K562 (cell line): ENCODE measurements at regions not wholly inside any gene's neighbourhood (a gene's known extent, or its start where the extent isn't known, plus 50 kb on each side); places are given as distances from the start of the nearest gene placed in this dataset.

Experiments
- ATF1 ChIP-seq, 2 experiments: fragments of 450-650 bp in 1 of 2; IDR thresholded peaks; 2 replicates each; pipeline ENCODE4 v1.6.1; 2016; ENCODE audit warnings: missing compliant biosample characterization in 1 of 2, missing genetic modification characterization in 1 of 2
- ELF2 ChIP-seq: fragments of 250-450 bp; sonication (Bioruptor Pico); IDR thresholded peaks from 2 replicates; pipeline ENCODE4 v1.5.0; 2021; ENCODE audit warnings: mild to moderate bottlenecking
- ETV6 ChIP-seq, 3 experiments: fragments of 150-350 bp in 1 of 3; sonication (generic) in 1 of 3; formaldehyde crosslinking in 1 of 3; IDR thresholded peaks; 2 replicates each; pipeline versions ENCODE4 v1.6.1 to v1.8.0; 2014 to 2022; ENCODE audit warnings: borderline replicate concordance in 2 of 3, low read depth in 2 of 3, antibody characterized with exemption in 1 of 3, low read length in 1 of 3, mild to moderate bottlenecking in 1 of 3, missing genetic modification reagents in 1 of 3
- FOXK1 ChIP-seq: sonication (generic); formaldehyde crosslinking; IDR thresholded peaks from 2 replicates; pipeline ENCODE4 v1.8.0; 2022; ENCODE audit warnings: missing genetic modification reagents, mild to moderate bottlenecking, borderline replicate concordance
- HNRNPK ChIP-seq: fragments of 200-400 bp; formaldehyde crosslinking; IDR thresholded peaks from one replicate; pipeline ENCODE4 v1.6.1; 2018; ENCODE audit warnings: mild to moderate bottlenecking, low read depth, low read length; ENCODE audit not compliant: poor library complexity, severe bottlenecking
- MAX ChIP-seq: sonication (generic); formaldehyde crosslinking; IDR thresholded peaks from 2 replicates; pipeline ENCODE4 v1.9.0; 2022; ENCODE audit warnings: mild to moderate bottlenecking, missing genetic modification reagents
- NFIC ChIP-seq: fragments of 450-650 bp; IDR thresholded peaks from 2 replicates; pipeline ENCODE4 v1.6.1; 2017; ENCODE audit warnings: mild to moderate bottlenecking, inconsistent platforms
- NR2C2 ChIP-seq, 2 experiments: fragments of 200-800 bp in 1 of 2; sonication (Bioruptor generic) in 1 of 2; sonication (generic) in 1 of 2; formaldehyde crosslinking in 1 of 2; IDR thresholded peaks; 2 replicates each; pipeline versions ENCODE4 v1.6.1 to v1.8.0; 2016 to 2022; ENCODE audit warnings: mild to moderate bottlenecking in 1 of 2, missing compliant biosample characterization in 1 of 2, missing genetic modification characterization in 1 of 2, missing genetic modification reagents in 1 of 2
- PHF20 ChIP-seq: fragments of 450-650 bp; IDR thresholded peaks from 2 replicates; pipeline ENCODE4 v1.6.1; 2018; ENCODE audit not compliant: partially characterized antibody
- PHF8 ChIP-seq: fragments of 200-600 bp; sonication (generic); IDR thresholded peaks from 2 replicates; pipeline ENCODE4 v1.6.1; 2012; ENCODE audit warnings: mixed run types, mild to moderate bottlenecking, inconsistent platforms, low read length, moderate library complexity, borderline replicate concordance
- PURB ChIP-seq: sonication (generic); formaldehyde crosslinking; IDR thresholded peaks from 2 replicates; pipeline ENCODE4 v1.9.0; 2021; ENCODE audit warnings: low read depth, mild to moderate bottlenecking, missing genetic modification reagents
- RAD21 ChIP-seq, 2 experiments: fragments of 250-450 bp in 1 of 2; fragments of 450-650 bp in 1 of 2; sonication (Bioruptor Pico) in 1 of 2; formaldehyde crosslinking in 1 of 2; IDR thresholded peaks in 1 of 2; conservative IDR thresholded peaks in 1 of 2; 2 replicates each; pipeline versions ENCODE4 v1.4.0 to v1.8.0; 2020 to 2022; ENCODE audit warnings: mild to moderate bottlenecking in 2 of 2, moderate library complexity in 1 of 2
- RBM14 ChIP-seq: fragments of 200-400 bp; formaldehyde crosslinking; IDR thresholded peaks from 2 replicates; pipeline ENCODE4 v1.6.1; 2018; ENCODE audit warnings: low read depth, mild to moderate bottlenecking, low read length, moderate library complexity, borderline replicate concordance; ENCODE audit not compliant: insufficient read depth
- SNAPC5 ChIP-seq: fragments of 250-450 bp; sonication (Bioruptor Pico); IDR thresholded peaks from 2 replicates; pipeline ENCODE4 v1.8.0; 2021; ENCODE audit warnings: moderate library complexity, mild to moderate bottlenecking, inconsistent platforms
- SP1 ChIP-seq: sonication (generic); formaldehyde crosslinking; IDR thresholded peaks from 2 replicates; pipeline ENCODE4 v1.8.1; 2022; ENCODE audit warnings: mild to moderate bottlenecking, missing genetic modification reagents
- YY1 ChIP-seq, 3 experiments: IDR thresholded peaks; 2 replicates each; pipeline ENCODE4 v1.6.1; 2011; ENCODE audit warnings: low read length in 2 of 3, mild to moderate bottlenecking in 2 of 3, moderate library complexity in 2 of 3, borderline replicate concordance in 1 of 3, control low read depth in 1 of 3, low read depth in 1 of 3; ENCODE audit not compliant: insufficient read depth in 3 of 3, insufficient replicate concordance in 2 of 3, control insufficient read depth in 1 of 3, insufficient read length in 1 of 3; ENCODE audit errors: extremely low read depth in 1 of 3
- ZNF408 ChIP-seq: fragments of 250-450 bp; sonication (Bioruptor Pico); IDR thresholded peaks from 2 replicates; pipeline ENCODE4 v1.4.0; 2020; ENCODE audit warnings: low read depth, mild to moderate bottlenecking, moderate library complexity
- ZNF583 ChIP-seq: fragments of 250-450 bp; sonication (Bioruptor Pico); IDR thresholded peaks from 2 replicates; pipeline ENCODE4 v1.4.0; 2020
- TF ChIP-seq, protein P1 (sequence below), 2 experiments: fragments of 450-650 bp in 1 of 2; IDR thresholded peaks; 2 replicates each; pipeline ENCODE4 v1.6.1; 2011 to 2017; ENCODE audit warnings: low read depth in 2 of 2, antibody characterized with exemption in 1 of 2, borderline replicate concordance in 1 of 2, low read length in 1 of 2, mild to moderate bottlenecking in 1 of 2, mixed read lengths in 1 of 2; ENCODE audit not compliant: control insufficient read depth in 1 of 2

- TF ChIP-seq MAX (no peak), ZNF408 (CRISPR knock-in tag) (no peak), FOXK1 (CRISPR knock-in tag) (no peak), PHF8 (no peak), HNRNPK (no peak), ETV6 (IDR thresholded peaks at IDR 0.05; ENCODE audit: borderline replicate concordance in 1 of 2, low read depth in 2 of 2, low read length in 1 of 2) (no peak), ETV6 (CRISPR knock-in tag; IDR thresholded peaks at IDR 0.05; ENCODE audit: borderline replicate concordance) (no peak), NR2C2 (CRISPR knock-in tag; IDR thresholded peaks at IDR 0.05) (no peak), NR2C2 (tag; IDR thresholded peaks at IDR 0.05) (no peak), PURB (CRISPR knock-in tag) (no peak), NFIC (peak; percentile 59), ZNF583 (CRISPR knock-in tag) (no peak), SNAPC5 (CRISPR knock-in tag) (no peak), RBM14 (no peak), RAD21 (CRISPR knock-in tag; conservative IDR thresholded peaks at IDR 0.05 in 1 of 2, IDR thresholded peaks at IDR 0.05 in 1 of 2) (no peak), ELF2 (CRISPR knock-in tag) (no peak), SP1 (no peak), PHF20 (no peak), ATF1 (CRISPR knock-in tag; IDR thresholded peaks at IDR 0.05) (no peak), ATF1 (tag; IDR thresholded peaks at IDR 0.05) (no peak), YY1 (IDR thresholded peaks at IDR 0.05; ENCODE audit: borderline replicate concordance in 1 of 3, control insufficient read depth in 1 of 3, extremely low read depth in 1 of 3, insufficient read depth in 3 of 3, insufficient read length in 1 of 3, insufficient replicate concordance in 2 of 3, low read depth in 1 of 3, low read length in 2 of 3) (no peak)
- TF ChIP-seq, protein P1, sequence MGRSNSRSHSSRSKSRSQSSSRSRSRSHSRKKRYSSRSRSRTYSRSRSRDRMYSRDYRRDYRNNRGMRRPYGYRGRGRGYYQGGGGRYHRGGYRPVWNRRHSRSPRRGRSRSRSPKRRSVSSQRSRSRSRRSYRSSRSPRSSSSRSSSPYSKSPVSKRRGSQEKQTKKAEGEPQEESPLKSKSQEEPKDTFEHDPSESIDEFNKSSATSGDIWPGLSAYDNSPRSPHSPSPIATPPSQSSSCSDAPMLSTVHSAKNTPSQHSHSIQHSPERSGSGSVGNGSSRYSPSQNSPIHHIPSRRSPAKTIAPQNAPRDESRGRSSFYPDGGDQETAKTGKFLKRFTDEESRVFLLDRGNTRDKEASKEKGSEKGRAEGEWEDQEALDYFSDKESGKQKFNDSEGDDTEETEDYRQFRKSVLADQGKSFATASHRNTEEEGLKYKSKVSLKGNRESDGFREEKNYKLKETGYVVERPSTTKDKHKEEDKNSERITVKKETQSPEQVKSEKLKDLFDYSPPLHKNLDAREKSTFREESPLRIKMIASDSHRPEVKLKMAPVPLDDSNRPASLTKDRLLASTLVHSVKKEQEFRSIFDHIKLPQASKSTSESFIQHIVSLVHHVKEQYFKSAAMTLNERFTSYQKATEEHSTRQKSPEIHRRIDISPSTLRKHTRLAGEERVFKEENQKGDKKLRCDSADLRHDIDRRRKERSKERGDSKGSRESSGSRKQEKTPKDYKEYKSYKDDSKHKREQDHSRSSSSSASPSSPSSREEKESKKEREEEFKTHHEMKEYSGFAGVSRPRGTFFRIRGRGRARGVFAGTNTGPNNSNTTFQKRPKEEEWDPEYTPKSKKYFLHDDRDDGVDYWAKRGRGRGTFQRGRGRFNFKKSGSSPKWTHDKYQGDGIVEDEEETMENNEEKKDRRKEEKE (IDR thresholded peaks at IDR 0.05; ENCODE audit: borderline replicate concordance in 1 of 2, control insufficient read depth in 1 of 2, low read depth in 2 of 2, low read length in 1 of 2): no peak
These were observed 255.4 kb downstream of the DAD1 start (continued) for GRCh38 chr14:22333422-22334274.
